ENCODE measurements at regions not wholly inside any gene's neighbourhood (a gene's known extent, or its start where the extent isn't known, plus 50 kb on each side); places are given as distances from the start of the nearest gene placed in this dataset.

DNA sequence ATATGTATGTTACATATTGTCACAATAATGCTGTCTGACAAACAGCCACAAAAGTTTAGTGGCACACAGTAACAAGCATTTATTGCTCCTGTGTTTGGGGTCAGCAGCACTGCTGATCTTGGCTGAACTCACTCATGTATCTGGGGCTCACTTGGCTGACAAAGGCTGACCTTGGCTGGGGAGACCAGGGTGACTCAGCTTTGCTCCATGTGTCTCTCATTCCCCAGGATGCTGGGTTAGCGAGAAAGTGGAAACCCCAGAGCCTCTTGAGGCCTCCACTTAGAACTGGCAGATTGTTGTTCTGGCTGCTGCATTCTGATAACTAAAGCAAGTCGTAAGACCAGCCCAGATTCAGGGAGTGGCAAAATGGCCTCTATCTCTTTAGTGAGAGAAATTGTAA lies 217.3 kb upstream of the HABP2 start:
- Histone ChIP-seq H3K27me3 (ENCODE audit: low read depth, low read length) (no peaks in the 10 kb centered on the region), H3K4me3 (ENCODE audit: low read length) (no peak overlapping the region), H3K4me1 (ENCODE audit: low read length) (no peaks in the 10 kb centered on the region), H4K20me1 (ENCODE audit: insufficient read depth, low read length) (no peaks in the 10 kb centered on the region), H3K9me3 (ENCODE audit: insufficient read depth, low read length) (no peaks in the 10 kb centered on the region), H2AFZ (ENCODE audit: low read depth, low read length) (no peak overlapping the region), H3K36me3 (replicated peaks; ENCODE audit: low read depth, low read length) (no peaks in the 10 kb centered on the region), H3K9ac (ENCODE audit: low read length) (no peak overlapping the region), H3K4me2 (ENCODE audit: low read length) (no peak overlapping the region), H3K27ac (ENCODE audit: low read length) (no peak overlapping the region), H3K79me2 (ENCODE audit: low read length) (no peaks in the 10 kb centered on the region)
- no peak for TF ChIP-seq CTCF (IDR thresholded peaks at IDR 0.05; ENCODE audit: low read depth, low read length)
- TF ChIP-seq EZH2phosphoT487 (IDR thresholded peaks at IDR 0.05; ENCODE audit: low read depth), result no peak

DNA sequence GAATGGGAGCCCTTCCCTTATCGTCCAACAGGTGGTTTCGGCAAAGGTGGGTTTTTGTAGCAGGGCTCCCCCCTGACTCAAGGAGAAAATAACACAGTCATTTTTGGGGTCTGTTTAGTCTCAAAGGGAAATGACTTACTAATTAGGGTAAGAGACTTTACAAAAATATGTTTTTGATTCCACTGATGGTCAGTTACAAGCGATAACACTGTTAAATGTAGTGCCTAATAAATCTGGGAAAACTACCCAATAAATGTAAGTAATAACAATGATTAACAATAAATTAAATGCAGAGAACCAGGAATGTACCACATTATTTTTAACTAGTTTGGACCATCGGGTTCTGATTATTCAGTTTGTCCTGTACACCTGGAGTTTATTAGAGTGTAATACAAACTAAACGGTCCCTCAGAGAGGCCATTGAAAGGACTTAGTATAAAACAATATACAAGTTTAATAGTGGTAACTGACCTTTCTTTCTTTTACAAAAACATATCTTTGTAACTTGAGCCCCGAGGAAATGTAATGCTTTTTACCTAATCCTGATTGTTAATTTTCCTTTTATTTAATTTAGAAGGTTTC lies 216.2 kb upstream of the HABP2 start:
- Histone ChIP-seq H3K4me3 (ENCODE audit: low read length) (no peak overlapping the region), H3K9ac (ENCODE audit: low read length) (no peak overlapping the region), H3K4me2 (ENCODE audit: low read length) (no peak overlapping the region), H3K27me3 (ENCODE audit: low read depth, low read length) (no peaks in the 10 kb centered on the region), H2AFZ (ENCODE audit: low read depth, low read length) (no peak overlapping the region), H3K4me1 (ENCODE audit: low read length) (no peaks in the 10 kb centered on the region), H3K27ac (ENCODE audit: low read length) (no peak overlapping the region), H3K36me3 (replicated peaks; ENCODE audit: low read depth, low read length) (no peaks in the 10 kb centered on the region), H4K20me1 (ENCODE audit: insufficient read depth, low read length) (no peaks in the 10 kb centered on the region), H3K9me3 (ENCODE audit: insufficient read depth, low read length) (no peaks in the 10 kb centered on the region), H3K79me2 (ENCODE audit: low read length) (no peaks in the 10 kb centered on the region)
- TF ChIP-seq EZH2phosphoT487 (IDR thresholded peaks at IDR 0.05; ENCODE audit: low read depth), result no peak
- no peak for TF ChIP-seq CTCF (IDR thresholded peaks at IDR 0.05; ENCODE audit: low read depth, low read length)

DNA sequence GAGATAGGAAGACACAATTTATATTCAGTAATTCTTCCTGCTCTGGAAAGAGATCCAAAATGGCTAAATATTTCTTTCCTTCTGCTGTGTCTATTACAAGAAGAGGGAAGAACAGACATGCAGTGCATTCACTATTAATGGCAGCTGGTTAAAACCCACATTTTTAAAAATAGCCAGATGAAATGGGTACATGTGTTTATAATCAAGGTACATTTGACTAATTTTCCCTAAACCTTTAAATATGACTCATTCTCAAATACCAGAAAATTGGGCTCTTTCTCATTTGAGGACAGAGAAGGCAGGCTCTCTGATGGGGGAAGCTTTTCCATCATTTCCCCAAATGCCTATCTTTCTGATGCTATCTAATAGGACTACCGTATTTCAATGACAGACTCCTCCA lies 215.7 kb upstream of the HABP2 start:
- no peaks in the 10 kb centered on the region for H3K27me3 ChIP-seq (ENCODE audit: low read depth, low read length)
- H3K4me2 ChIP-seq (ENCODE audit: low read length), result no peak overlapping the region
- H3K4me1 ChIP-seq (ENCODE audit: low read length), result no peaks in the 10 kb centered on the region
- no peak for TF ChIP-seq CTCF (IDR thresholded peaks at IDR 0.05; ENCODE audit: low read depth, low read length)
- no peak for TF ChIP-seq EZH2phosphoT487 (IDR thresholded peaks at IDR 0.05; ENCODE audit: low read depth)
- no peaks in the 10 kb centered on the region for H3K9me3 ChIP-seq (ENCODE audit: insufficient read depth, low read length)
- no peaks in the 10 kb centered on the region for H4K20me1 ChIP-seq (ENCODE audit: insufficient read depth, low read length)
- H2AFZ ChIP-seq (ENCODE audit: low read depth, low read length), result no peak overlapping the region
- no peak overlapping the region for H3K4me3 ChIP-seq (ENCODE audit: low read length)
- no peaks in the 10 kb centered on the region for H3K36me3 ChIP-seq (replicated peaks; ENCODE audit: low read depth, low read length)
- no peak overlapping the region for H3K27ac ChIP-seq (ENCODE audit: low read length)
- H3K9ac ChIP-seq (ENCODE audit: low read length), result no peak overlapping the region
- H3K79me2 ChIP-seq (ENCODE audit: low read length), result no peaks in the 10 kb centered on the region

- Histone ChIP-seq H3K79me2 (ENCODE audit: low read length) (no peaks in the 10 kb centered on the region), H3K4me3 (ENCODE audit: low read length) (no peak overlapping the region), H4K20me1 (ENCODE audit: insufficient read depth, low read length) (no peaks in the 10 kb centered on the region), H3K9me3 (ENCODE audit: insufficient read depth, low read length) (no peaks in the 10 kb centered on the region), H3K27me3 (ENCODE audit: low read depth, low read length) (no peaks in the 10 kb centered on the region), H3K9ac (ENCODE audit: low read length) (no peak overlapping the region), H2AFZ (ENCODE audit: low read depth, low read length) (no peak overlapping the region), H3K36me3 (replicated peaks; ENCODE audit: low read depth, low read length) (no peaks in the 10 kb centered on the region), H3K4me2 (ENCODE audit: low read length) (no peak overlapping the region), H3K27ac (ENCODE audit: low read length) (no peak overlapping the region), H3K4me1 (ENCODE audit: low read length) (no peaks in the 10 kb centered on the region)
- TF ChIP-seq CTCF (IDR thresholded peaks at IDR 0.05; ENCODE audit: low read depth, low read length) (no peak), EZH2phosphoT487 (IDR thresholded peaks at IDR 0.05; ENCODE audit: low read depth) (no peak)
Observed at GRCh38 chr10:113339121-113339520, 213.7 kb upstream of the HABP2 start.

Measured in OCI-LY3 (cell line).